ENCODE measurements at regions not wholly inside any gene's neighbourhood (a gene's known extent, or its start where the extent isn't known, plus 50 kb on each side); places are given as distances from the start of the nearest gene placed in this dataset.

- no peak for TF ChIP-seq CTCF (conservative IDR thresholded peaks at IDR 0.05)
- no peak for TF ChIP-seq EZH2 (IDR thresholded peaks at IDR 0.05; ENCODE audit: low read depth)
- intact Hi-C loops (cut with micrococcal nuclease; ENCODE audit: unreplicated experiment): loop anchor here (5.0 kb wide), 1 partner anchor 916 kb away; no protein-coding TSS in a partner anchor
- no peak overlapping the region for H3K4me2 ChIP-seq
- no peaks in the 10 kb centered on the region for H4K20me1 ChIP-seq (ENCODE audit: insufficient read depth)
- no peaks in the 10 kb centered on the region for H3K9me2 ChIP-seq (ENCODE audit: insufficient read depth)
- POLR2A ChIA-PET (ENCODE audit: unreplicated experiment): no interaction called here
- no peaks in the 10 kb centered on the region for H3K4me1 ChIP-seq (replicated peaks; ENCODE audit: insufficient read depth)
- no peak overlapping the region for H3K27ac ChIP-seq
- no peak overlapping the region for H2AFZ ChIP-seq
- CTCF ChIA-PET: no interaction called here
- no peaks in the 10 kb centered on the region; the same call in 1 of the 2 replicates for H3K9me3 ChIP-seq (ENCODE audit: insufficient read depth, low read depth)
- DNase-seq: no peak
- H3K79me2 ChIP-seq (ENCODE audit: low read depth): no peaks in the 10 kb centered on the region
- no peaks in the 10 kb centered on the region for H3K36me3 ChIP-seq (ENCODE audit: low read depth)
- BruUV-seq (replicated peaks): no TSS peak
- H3K27me3 ChIP-seq (ENCODE audit: insufficient read depth, low read depth): peaks cover 56% of the 10 kb centered on the region
- H3K4me3 ChIP-seq: no peak overlapping the region
- no peaks in the 10 kb centered on the region for H3F3A ChIP-seq (ENCODE audit: insufficient read depth, low read depth)
These were observed 99.6 kb upstream of the SNTG2 start for GRCh38 chr2:851078-851477.

- intact Hi-C loops (cut with micrococcal nuclease; ENCODE audit: unreplicated experiment): loop anchor here (5.0 kb wide), 1 partner anchor 917 kb away; no protein-coding TSS in a partner anchor
- TF ChIP-seq CTCF (conservative IDR thresholded peaks at IDR 0.05): no peak
- no peak for TF ChIP-seq EZH2 (IDR thresholded peaks at IDR 0.05; ENCODE audit: low read depth)
- Histone ChIP-seq H2AFZ (no peak overlapping the region), H3K4me3 (no peak overlapping the region), H4K20me1 (ENCODE audit: insufficient read depth) (no peaks in the 10 kb centered on the region), H3K4me1 (replicated peaks; ENCODE audit: insufficient read depth) (no peaks in the 10 kb centered on the region), H3K79me2 (ENCODE audit: low read depth) (no peaks in the 10 kb centered on the region), H3K4me2 (no peak overlapping the region), H3K9me2 (ENCODE audit: insufficient read depth) (no peaks in the 10 kb centered on the region), H3K36me3 (ENCODE audit: low read depth) (no peaks in the 10 kb centered on the region), H3K9me3 (ENCODE audit: insufficient read depth, low read depth) (no peaks in the 10 kb centered on the region; the same call in 1 of the 2 replicates), H3K27me3 (ENCODE audit: insufficient read depth, low read depth) (peaks cover 51% of the 10 kb centered on the region), H3K27ac (no peak overlapping the region), H3F3A (ENCODE audit: insufficient read depth, low read depth) (no peaks in the 10 kb centered on the region)
- CTCF ChIA-PET: no interaction called here
- no peak for DNase-seq
- POLR2A ChIA-PET (ENCODE audit: unreplicated experiment): no interaction called here
- BruUV-seq (replicated peaks): no TSS peak
These were observed 100.2 kb upstream of the SNTG2 start for GRCh38 chr2:850429-850828.

DNA sequence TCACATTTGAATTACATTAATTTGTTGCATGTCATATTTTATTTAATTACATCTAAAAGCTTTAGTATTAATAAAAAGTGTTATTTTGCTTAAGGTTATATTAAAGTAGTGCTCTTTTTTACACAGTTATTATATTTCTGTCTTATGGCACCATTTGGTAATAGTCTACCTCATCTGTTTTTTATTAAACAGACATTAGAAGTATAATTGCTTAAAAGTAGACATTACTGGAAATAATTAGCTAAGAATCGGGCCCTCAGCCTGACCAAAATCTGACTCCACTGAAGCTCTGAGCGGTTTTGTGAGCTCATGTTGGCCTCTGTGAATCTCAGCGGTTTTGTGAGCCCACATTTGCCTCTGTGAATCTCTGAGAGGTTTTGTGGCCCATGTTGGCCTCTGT is 102.5 kb upstream of the SNTG2 start:
- Histone ChIP-seq H3K79me2 (ENCODE audit: low read depth) (no peaks in the 10 kb centered on the region), H3K27me3 (ENCODE audit: insufficient read depth, low read depth) (peaks cover 53% of the 10 kb centered on the region), H3K36me3 (ENCODE audit: low read depth) (no peaks in the 10 kb centered on the region), H3K9me3 (ENCODE audit: insufficient read depth, low read depth) (no peaks in the 10 kb centered on the region; the same call in 1 of the 2 replicates), H4K20me1 (ENCODE audit: insufficient read depth) (no peaks in the 10 kb centered on the region), H3K27ac (no peak overlapping the region), H3K9me2 (ENCODE audit: insufficient read depth) (no peaks in the 10 kb centered on the region), H3K4me2 (no peak overlapping the region), H3F3A (ENCODE audit: insufficient read depth, low read depth) (no peaks in the 10 kb centered on the region), H3K4me1 (replicated peaks; ENCODE audit: insufficient read depth) (no peaks in the 10 kb centered on the region), H2AFZ (no peak overlapping the region), H3K4me3 (no peak overlapping the region)
- CTCF ChIA-PET: no interaction called here
- POLR2A ChIA-PET (ENCODE audit: unreplicated experiment): no interaction called here
- intact Hi-C loops (cut with micrococcal nuclease; ENCODE audit: unreplicated experiment): no loop called here
- BruUV-seq (replicated peaks): no TSS peak
- no peak for TF ChIP-seq CTCF (conservative IDR thresholded peaks at IDR 0.05)
- TF ChIP-seq EZH2 (IDR thresholded peaks at IDR 0.05; ENCODE audit: low read depth): no peak
- DNase-seq: no peak
